PC-3 (cell line): ENCODE measurements at regions not wholly inside any gene's neighbourhood (a gene's known extent, or its start where the extent isn't known, plus 50 kb on each side); places are given as distances from the start of the nearest gene placed in this dataset.
"Not testable (repeated sequence)": the region's sequence is repeated elsewhere in the genome, so short reads cannot be mapped to it uniquely, and the experiment has no call there.

Experiments used
- ATAC-seq: fragments of 200-7000 bp; cut with Tn5 transposase; 2 replicates; pipeline ENCODE4 v1.9.1; 2020; ENCODE audit warnings: mild to moderate bottlenecking, moderate library complexity
- BruUV-seq: library from RNA; stranded (reverse); fragments of 400-500 nt; replicated peaks from 2 replicates; lab custom pipeline; 2021; lab: Mats Ljungman, UMichigan
- CTCF ChIA-PET: fragments of 300-600 bp; sonication (Branson Sonifier 250); formaldehyde crosslinking; loops from one replicate; lab custom pipeline; 2022; ENCODE audit warnings: antibody characterized with exemption; lab: Charles Lee
- POLR2A ChIA-PET: fragments of 300-600 bp; sonication (Branson Sonifier 250); formaldehyde crosslinking; loops from one replicate; lab custom pipeline; 2022; ENCODE audit warnings: antibody characterized with exemption; ENCODE audit not compliant: unreplicated experiment; lab: Charles Lee
- DNase-seq: peaks from one replicate; pipeline ENCODE4 v3.0.0-alpha.2; 2015
- H2AFZ ChIP-seq: fragments of 300-600 bp; sonication (generic); 2 replicates; pipeline ENCODE4 v1.6.0; 2016; ENCODE audit warnings: antibody characterized with exemption, low read length
- H3F3A ChIP-seq: fragments of 300-600 bp; sonication (generic); one replicate; pipeline ENCODE4 v1.6.0; 2017; ENCODE audit warnings: antibody characterized with exemption, low read length, control low read depth, mild to moderate bottlenecking; ENCODE audit not compliant: unreplicated experiment
- H3K27ac ChIP-seq: fragments of 300-600 bp; sonication (generic); 2 replicates; pipeline ENCODE4 v1.5.1; 2016; ENCODE audit warnings: mild to moderate bottlenecking, low read length
- H3K27me3 ChIP-seq: fragments of 300-600 bp; sonication (generic); 2 replicates; pipeline ENCODE4 v1.6.1; 2016; ENCODE audit warnings: low read length, mixed read lengths
- H3K36me3 ChIP-seq: fragments of 300-600 bp; sonication (generic); 2 replicates; pipeline ENCODE4 v1.6.1; 2016; ENCODE audit warnings: low read depth, mixed run types, low read length, mixed read lengths
- H3K4me1 ChIP-seq: fragments of 300-600 bp; sonication (generic); 2 replicates; pipeline ENCODE4 v1.5.1; 2016; ENCODE audit warnings: low read length; ENCODE audit not compliant: insufficient read depth
- H3K4me2 ChIP-seq: fragments of 300-600 bp; sonication (generic); 2 replicates; pipeline ENCODE4 v1.6.0; 2016; ENCODE audit warnings: low read length
- H3K4me3 ChIP-seq: fragments of 300-600 bp; sonication (generic); 2 replicates; pipeline ENCODE4 v1.5.1; 2016; ENCODE audit warnings: mild to moderate bottlenecking, low read length, mixed read lengths
- H3K79me2 ChIP-seq: fragments of 300-600 bp; sonication (generic); 2 replicates; pipeline ENCODE4 v1.6.1; 2017; ENCODE audit warnings: low read length, mixed read lengths
- H3K9ac ChIP-seq: fragments of 300-600 bp; sonication (generic); 2 replicates; pipeline ENCODE4 v1.6.0; 2016; ENCODE audit warnings: mild to moderate bottlenecking, low read length
- H3K9me2 ChIP-seq: fragments of 300-600 bp; sonication (generic); replicated peaks from 2 replicates; pipeline ENCODE4 v1.6.1; 2016; ENCODE audit warnings: mixed run types, low read length, mixed read lengths
- H3K9me3 ChIP-seq: fragments of 300-600 bp; sonication (generic); 2 replicates; pipeline ENCODE4 v1.6.1; 2016; ENCODE audit warnings: low read length, mixed read lengths
- H4K20me1 ChIP-seq: fragments of 300-600 bp; sonication (generic); 2 replicates; pipeline ENCODE4 v1.6.1; 2016; ENCODE audit warnings: low read length, mixed read lengths
- CTCF ChIP-seq: fragments of 300-600 bp; sonication (generic); conservative IDR thresholded peaks from 2 replicates; pipeline ENCODE4 v1.5.1; 2017; ENCODE audit warnings: antibody characterized with exemption, low read depth, mild to moderate bottlenecking, low read length
- EZH2 ChIP-seq: fragments of 300-600 bp; sonication (generic); IDR thresholded peaks from one replicate; pipeline ENCODE4 v1.6.1; 2017; ENCODE audit warnings: antibody characterized with exemption, mild to moderate bottlenecking, low read length; ENCODE audit not compliant: unreplicated experiment
- EZH2phosphoT487 ChIP-seq: fragments of 300-600 bp; sonication (generic); IDR thresholded peaks from 2 replicates; pipeline ENCODE4 v1.6.1; 2018; ENCODE audit warnings: mild to moderate bottlenecking, antibody characterized with exemption, low read length, borderline replicate concordance
- intact Hi-C: fragments of 100-400 bp; cut with micrococcal nuclease; formaldehyde crosslinking; loops from 2 replicates; pipeline ENCODE4 v1.9.0; 2023

GRCh38 chr5:124173386-124173785 lies 573.1 kb downstream of the ZNF608 start:
- H4K20me1 ChIP-seq, result no peaks in the 10 kb centered on the region
- H3K4me3 ChIP-seq, result no peak overlapping the region
- no peaks in the 10 kb centered on the region for H3K9me2 ChIP-seq
- POLR2A ChIA-PET, result no interaction called here
- no peaks in the 10 kb centered on the region for H3F3A ChIP-seq
- no TSS peak for BruUV-seq
- H2AFZ ChIP-seq, result no peak overlapping the region
- no peaks in the 10 kb centered on the region for H3K27me3 ChIP-seq
- ATAC-seq (no peak), DNase-seq (no peak)
- H3K4me2 ChIP-seq, result no peak overlapping the region
- no peak overlapping the region for H3K9ac ChIP-seq
- CTCF ChIA-PET, result no interaction called here
- H3K9me3 ChIP-seq, result 0 out of 2 replicates have a peak, but pooled peaks cover 12% of the 10 kb centered on the region
- intact Hi-C loops, result no loop called here
- H3K36me3 ChIP-seq, result no peaks in the 10 kb centered on the region
- TF ChIP-seq EZH2, result no peak
- TF ChIP-seq CTCF, result no peak
- TF ChIP-seq EZH2phosphoT487, result no peak
- no peak overlapping the region for H3K27ac ChIP-seq
- H3K79me2 ChIP-seq, result no peaks in the 10 kb centered on the region
- no peaks in the 10 kb centered on the region for H3K4me1 ChIP-seq

- H3K4me3 ChIP-seq, result no peak overlapping the region
- H3K27ac ChIP-seq, result no peak overlapping the region
- CTCF ChIA-PET, result no interaction called here
- POLR2A ChIA-PET, result no interaction called here
- BruUV-seq, result no TSS peak
- H3K9ac ChIP-seq, result no peak overlapping the region
- H3K4me2 ChIP-seq, result no peak overlapping the region
- intact Hi-C loops, result no loop called here
- 0 out of 2 replicates have a peak, but pooled peaks cover 12% of the 10 kb centered on the region for H3K9me3 ChIP-seq
- ATAC-seq, result no peak
- no peak for DNase-seq
- no peaks in the 10 kb centered on the region for H4K20me1 ChIP-seq
- no peaks in the 10 kb centered on the region for H3K27me3 ChIP-seq
- no peak overlapping the region for H2AFZ ChIP-seq
- no peaks in the 10 kb centered on the region for H3K9me2 ChIP-seq
- no peaks in the 10 kb centered on the region for H3K79me2 ChIP-seq
- TF ChIP-seq EZH2phosphoT487, result no peak
- no peak for TF ChIP-seq EZH2
- no peak for TF ChIP-seq CTCF
- H3K36me3 ChIP-seq, result no peaks in the 10 kb centered on the region
- no peaks in the 10 kb centered on the region for H3F3A ChIP-seq
- H3K4me1 ChIP-seq, result no peaks in the 10 kb centered on the region
These were observed 573.9 kb downstream of the ZNF608 start for GRCh38 chr5:124172389-124173003.

- CTCF ChIA-PET, BruUV-seq, H3F3A ChIP-seq, POLR2A ChIA-PET, DNase-seq, intact Hi-C loops, H3K4me1 ChIP-seq, H2AFZ ChIP-seq, H3K79me2 ChIP-seq, H3K27ac ChIP-seq, H3K9ac ChIP-seq, H3K36me3 ChIP-seq, H4K20me1 ChIP-seq, H3K27me3 ChIP-seq, H3K4me3 ChIP-seq, H3K4me2 ChIP-seq, ATAC-seq, H3K9me2 ChIP-seq: not testable (repeated sequence)
- 0 out of 2 replicates have a peak, but pooled peaks cover 11% of the 10 kb centered on the region for H3K9me3 ChIP-seq
These were observed 578.3 kb downstream of the ZNF608 start for GRCh38 chr5:124168093-124168492.
